ENCODE measurements at regions not wholly inside any gene's neighbourhood (a gene's known extent, or its start where the extent isn't known, plus 50 kb on each side); places are given as distances from the start of the nearest gene placed in this dataset.

DNA sequence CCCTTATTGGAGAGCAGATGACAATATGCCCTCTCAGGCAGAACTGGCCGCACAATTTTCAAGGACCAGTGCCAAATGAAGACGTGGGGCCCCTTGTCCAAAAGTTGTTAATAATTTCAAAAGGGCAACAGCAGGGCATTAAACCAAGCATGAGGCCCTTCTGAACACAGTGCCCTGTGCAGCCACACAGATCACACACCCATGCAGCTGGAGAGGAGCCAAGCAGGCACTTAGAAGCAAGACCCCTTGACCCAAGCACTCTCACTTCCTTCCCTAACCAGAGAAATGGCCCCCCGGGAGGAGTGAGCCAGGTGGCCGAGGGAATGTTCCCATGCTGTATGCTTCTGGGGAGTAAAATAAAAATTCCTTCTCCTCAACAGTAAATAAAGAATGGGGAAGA, 114.0 kb upstream of the TMPO start:
- TF ChIP-seq, protein P1, sequence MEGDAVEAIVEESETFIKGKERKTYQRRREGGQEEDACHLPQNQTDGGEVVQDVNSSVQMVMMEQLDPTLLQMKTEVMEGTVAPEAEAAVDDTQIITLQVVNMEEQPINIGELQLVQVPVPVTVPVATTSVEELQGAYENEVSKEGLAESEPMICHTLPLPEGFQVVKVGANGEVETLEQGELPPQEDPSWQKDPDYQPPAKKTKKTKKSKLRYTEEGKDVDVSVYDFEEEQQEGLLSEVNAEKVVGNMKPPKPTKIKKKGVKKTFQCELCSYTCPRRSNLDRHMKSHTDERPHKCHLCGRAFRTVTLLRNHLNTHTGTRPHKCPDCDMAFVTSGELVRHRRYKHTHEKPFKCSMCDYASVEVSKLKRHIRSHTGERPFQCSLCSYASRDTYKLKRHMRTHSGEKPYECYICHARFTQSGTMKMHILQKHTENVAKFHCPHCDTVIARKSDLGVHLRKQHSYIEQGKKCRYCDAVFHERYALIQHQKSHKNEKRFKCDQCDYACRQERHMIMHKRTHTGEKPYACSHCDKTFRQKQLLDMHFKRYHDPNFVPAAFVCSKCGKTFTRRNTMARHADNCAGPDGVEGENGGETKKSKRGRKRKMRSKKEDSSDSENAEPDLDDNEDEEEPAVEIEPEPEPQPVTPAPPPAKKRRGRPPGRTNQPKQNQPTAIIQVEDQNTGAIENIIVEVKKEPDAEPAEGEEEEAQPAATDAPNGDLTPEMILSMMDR (conservative IDR thresholded peaks at IDR 0.05) = no peak
- H3K27ac ChIP-seq = no peak overlapping the region

DNA sequence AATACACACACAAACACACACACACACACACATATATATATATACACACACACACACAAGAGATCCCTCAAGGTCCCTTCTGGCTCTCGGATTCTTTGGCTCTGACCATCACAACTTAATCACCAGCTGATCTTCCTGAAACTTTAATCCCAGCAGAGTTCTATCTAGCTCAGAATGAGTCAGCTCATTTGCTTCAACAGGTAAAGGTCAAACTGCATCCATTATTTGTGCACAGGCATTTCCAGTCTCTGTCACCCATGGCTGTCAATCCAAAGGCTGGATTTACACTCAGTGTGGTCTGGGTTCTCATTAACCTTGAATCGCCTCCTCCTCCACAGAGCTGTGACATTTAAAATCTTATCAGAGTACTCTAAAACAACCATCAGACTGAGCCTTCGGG, 113.3 kb upstream of the TMPO start:
- TF ChIP-seq, protein P1 (conservative IDR thresholded peaks at IDR 0.05) = no peak
- no peak overlapping the region for H3K27ac ChIP-seq

DNA sequence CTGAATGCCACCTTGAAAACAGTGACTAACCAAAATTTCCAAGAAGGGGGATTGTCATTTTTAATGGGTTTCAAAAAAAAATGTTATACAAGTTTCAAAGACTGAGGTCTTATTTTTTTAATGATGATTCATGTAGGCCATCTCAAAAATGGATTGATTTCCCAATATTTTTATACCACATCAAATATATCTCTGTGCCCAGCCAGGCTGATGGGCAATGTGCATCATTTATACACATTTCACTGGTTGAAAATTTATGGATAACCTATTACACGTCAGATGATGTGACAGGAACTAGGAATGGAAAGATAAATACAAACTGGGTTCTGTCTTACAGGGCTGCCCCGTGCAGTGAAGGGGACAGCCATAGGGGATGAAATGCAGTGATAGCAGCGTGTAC, 112.7 kb upstream of the TMPO start:
- no peak overlapping the region for H3K27ac ChIP-seq
- TF ChIP-seq, protein P1 (conservative IDR thresholded peaks at IDR 0.05) = no peak

DNA sequence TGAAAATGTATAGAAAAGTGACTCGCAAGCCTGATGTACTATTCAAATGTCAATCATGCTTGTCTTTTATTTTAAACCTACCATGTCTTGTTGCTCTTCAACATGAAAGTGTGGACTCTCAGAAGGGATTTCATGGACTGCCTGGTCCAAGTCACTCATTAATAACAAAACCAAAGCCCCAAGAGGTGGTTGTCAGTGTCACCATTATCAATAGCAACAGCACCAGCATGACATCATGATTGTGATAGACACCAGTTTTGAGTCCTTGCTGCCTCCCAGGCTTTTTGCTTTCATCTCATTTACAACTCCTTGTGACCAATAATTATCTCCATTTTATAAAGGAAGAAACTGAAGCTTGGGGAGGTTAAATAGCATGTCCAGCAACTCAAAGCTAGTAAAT, 112.0 kb upstream of the TMPO start:
- TF ChIP-seq, protein P1 (conservative IDR thresholded peaks at IDR 0.05) = no peak

DNA sequence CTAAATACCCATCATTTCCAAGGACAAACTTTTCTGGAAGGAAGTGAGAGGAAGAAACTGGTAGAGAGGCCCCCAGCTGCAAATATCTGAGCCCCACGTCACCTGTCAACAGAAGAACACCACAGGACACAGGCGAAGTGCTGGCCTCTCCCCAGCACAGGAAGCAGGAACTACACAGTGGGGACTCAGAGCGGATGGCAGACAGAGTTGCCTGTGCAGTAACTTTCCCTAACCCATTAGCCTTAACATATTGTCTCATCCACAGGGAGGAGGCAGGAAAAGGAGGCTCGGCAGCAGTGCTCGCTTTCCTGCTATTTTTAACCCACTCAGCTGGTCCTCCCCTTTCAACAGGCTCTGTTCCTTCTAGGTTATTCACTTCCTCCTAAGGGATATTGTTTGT, 111.5 kb upstream of the TMPO start:
- H3K27ac ChIP-seq = no peak overlapping the region
- TF ChIP-seq, protein P1 (conservative IDR thresholded peaks at IDR 0.05) = no peak

More for the DNA sequence above, 112.0 kb upstream of the TMPO start:
- no peak overlapping the region for H3K27ac ChIP-seq

DNA sequence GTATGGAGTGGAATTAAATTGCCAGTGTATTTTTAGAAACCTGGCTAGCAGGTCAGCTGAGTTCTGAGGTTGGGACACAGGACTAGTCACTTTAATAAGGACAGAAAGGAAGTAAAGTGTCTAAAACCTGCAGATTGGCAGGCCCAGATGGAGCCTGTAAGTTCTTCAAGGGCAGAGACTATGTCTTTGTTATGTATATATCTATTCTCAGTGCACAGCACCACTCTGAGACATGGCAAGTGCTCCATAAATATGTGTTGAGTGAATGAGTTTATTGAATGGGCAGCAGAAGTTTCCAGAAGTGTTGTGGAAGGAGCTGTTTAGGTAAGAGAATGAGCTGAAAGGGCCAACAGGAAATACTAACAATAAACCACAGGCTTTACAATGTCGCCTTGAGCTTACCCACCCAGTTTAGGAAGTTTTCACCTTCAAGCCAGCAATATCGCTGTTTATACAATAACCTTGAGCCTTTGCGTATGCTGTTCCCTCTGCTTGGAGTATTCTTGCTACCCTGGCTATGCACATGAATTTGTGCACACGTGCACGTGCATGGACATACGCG, 109.5 kb upstream of the TMPO start:
- no peak overlapping the region for H3K27ac ChIP-seq
- TF ChIP-seq, protein P1 (conservative IDR thresholded peaks at IDR 0.05) = no peak

DNA sequence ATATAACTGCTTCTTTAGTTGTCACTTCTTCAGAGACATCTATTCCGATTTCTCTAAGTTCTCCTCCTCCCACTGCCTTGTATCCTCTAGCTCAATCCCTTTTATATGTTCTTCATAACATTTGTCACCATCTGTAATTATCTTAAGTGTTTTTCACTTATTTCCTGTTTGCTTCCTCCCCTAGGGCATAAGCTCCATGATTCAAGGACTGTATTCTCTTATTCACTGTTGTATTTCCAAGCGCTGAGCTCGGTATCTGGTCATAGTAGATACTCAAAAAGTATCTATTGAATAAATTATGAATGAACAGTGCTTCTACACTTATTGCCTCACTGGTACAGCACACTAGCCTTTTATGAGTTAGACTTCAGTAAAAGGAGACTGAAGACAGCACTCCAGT, 109.0 kb upstream of the TMPO start:
- TF ChIP-seq, protein P1 (conservative IDR thresholded peaks at IDR 0.05) = no peak
- no peak overlapping the region for H3K27ac ChIP-seq
